ENCODE measurements at regions not wholly inside any gene's neighbourhood (a gene's known extent, or its start where the extent isn't known, plus 50 kb on each side); places are given as distances from the start of the nearest gene placed in this dataset.

- no peak overlapping the region for H3K4me3 ChIP-seq (ENCODE audit: low read depth, low read length)
- TF ChIP-seq CTCF (IDR thresholded peaks at IDR 0.05; ENCODE audit: insufficient read depth, low read length, severe bottlenecking) = peak; percentile 55
- FAIRE-seq = no peak
- DNase-seq (ENCODE audit: low read depth) = peak; percentile 54
- no peaks in the 10 kb centered on the region for H3K36me3 ChIP-seq (ENCODE audit: control insufficient read depth, insufficient read depth, low read length)
- H3K27me3 ChIP-seq (ENCODE audit: control insufficient read depth, insufficient read depth, low read length) = no peaks in the 10 kb centered on the region
These were observed 156.2 kb upstream of the NABP1 start for GRCh38 chr2:191521608-191522208.

GRCh38 chr2:191522478-191523120, 155.3 kb upstream of the NABP1 start:
- Histone ChIP-seq H3K36me3 (ENCODE audit: control insufficient read depth, insufficient read depth, low read length) (no peaks in the 10 kb centered on the region), H3K4me3 (ENCODE audit: low read depth, low read length) (no peak overlapping the region), H3K27me3 (ENCODE audit: control insufficient read depth, insufficient read depth, low read length) (no peaks in the 10 kb centered on the region)
- TF ChIP-seq CTCF (IDR thresholded peaks at IDR 0.05; ENCODE audit: insufficient read depth, low read length, severe bottlenecking) = no peak
- FAIRE-seq (no peak), DNase-seq (ENCODE audit: low read depth) (no peak)

GRCh38 chr2:191526091-191526490, 151.8 kb upstream of the NABP1 start:
- Histone ChIP-seq H3K36me3 (ENCODE audit: control insufficient read depth, insufficient read depth, low read length) (no peaks in the 10 kb centered on the region), H3K27me3 (ENCODE audit: control insufficient read depth, insufficient read depth, low read length) (no peaks in the 10 kb centered on the region), H3K4me3 (ENCODE audit: low read depth, low read length) (no peak overlapping the region)
- no peak for TF ChIP-seq CTCF (IDR thresholded peaks at IDR 0.05; ENCODE audit: insufficient read depth, low read length, severe bottlenecking)
- FAIRE-seq (no peak), DNase-seq (ENCODE audit: low read depth) (no peak)

- no peak for TF ChIP-seq CTCF (IDR thresholded peaks at IDR 0.05; ENCODE audit: insufficient read depth, low read length, severe bottlenecking)
- FAIRE-seq (no peak), DNase-seq (ENCODE audit: low read depth) (no peak)
- no peaks in the 10 kb centered on the region for H3K36me3 ChIP-seq (ENCODE audit: control insufficient read depth, insufficient read depth, low read length)
- H3K4me3 ChIP-seq (ENCODE audit: low read depth, low read length) = no peak overlapping the region
- H3K27me3 ChIP-seq (ENCODE audit: control insufficient read depth, insufficient read depth, low read length) = no peaks in the 10 kb centered on the region
These were observed 151.4 kb upstream of the NABP1 start for GRCh38 chr2:191526536-191526935.

GRCh38 chr2:191526953-191527556, 150.9 kb upstream of the NABP1 start:
- no peak for FAIRE-seq

More at GRCh38 chr2:191526953-191527556, 150.9 kb upstream of the NABP1 start:
- Histone ChIP-seq H3K27me3 (ENCODE audit: control insufficient read depth, insufficient read depth, low read length) (no peaks in the 10 kb centered on the region), H3K4me3 (ENCODE audit: low read depth, low read length) (no peak overlapping the region), H3K36me3 (ENCODE audit: control insufficient read depth, insufficient read depth, low read length) (no peaks in the 10 kb centered on the region)
- TF ChIP-seq CTCF (IDR thresholded peaks at IDR 0.05; ENCODE audit: insufficient read depth, low read length, severe bottlenecking) = no peak
- DNase-seq (ENCODE audit: low read depth) = no peak
